Right lobe of liver (tissue), 6 donors: ENCODE measurements at regions not wholly inside any gene's neighbourhood (a gene's known extent, or its start where the extent isn't known, plus 50 kb on each side); places are given as distances from the start of the nearest gene placed in this dataset.

Experiments used
- ATAC-seq, 4 donors: fragments of 200-7000 bp; cut with Tn5 transposase; one replicate each; pipeline ENCODE4 v1.9.1; 2020; ENCODE audit warnings: mild to moderate bottlenecking in 4 of 4, moderate library complexity in 4 of 4
- DNase-seq, 3 donors: peaks; one replicate each; pipeline ENCODE4 v3.0.0-alpha.2; 2020
- H3K27ac ChIP-seq, 3 donors: fragments of 200-600 bp; one replicate each; pipeline ENCODE4 v1.8.0; 2022
- H3K27me3 ChIP-seq, 2 donors: fragments of 200-600 bp; one replicate each; pipeline ENCODE4 v1.8.0; 2022
- H3K36me3 ChIP-seq, 4 donors: fragments of 200-600 bp; sonication (generic) in 1 of 4; one replicate each; pipeline versions ENCODE4 v1.5.1 to v1.8.0; 2017 to 2022; ENCODE audit warnings: control low read depth in 1 of 4
- H3K4me1 ChIP-seq, 4 donors: fragments of 200-600 bp; sonication (generic) in 1 of 4; one replicate each; pipeline versions ENCODE4 v1.5.1 to v1.8.0; 2017 to 2022; ENCODE audit warnings: control low read depth in 1 of 4
- H3K4me3 ChIP-seq, 3 donors: fragments of 200-600 bp; one replicate each; pipeline ENCODE4 v1.8.0; 2022
- H3K9me3 ChIP-seq, 4 donors: fragments of 200-600 bp; sonication (generic) in 1 of 4; one replicate each; pipeline versions ENCODE4 v1.5.1 to v1.8.0; 2017 to 2022; ENCODE audit warnings: control low read depth in 1 of 4
- POLR2A ChIP-seq: fragments of 450-650 bp; IDR thresholded peaks from one replicate; pipeline ENCODE4 v1.6.1; 2017; ENCODE audit warnings: antibody characterized with exemption, mild to moderate bottlenecking
- WGBS: methylation state at CpG from one replicate; pipeline ENCODE4 v1.1.6; 2018; ENCODE audit warnings: low coverage, low lambda C conversion rate; ENCODE audit not compliant: insufficient coverage; ENCODE audit errors: missing lambda C conversion rate; 5-methylcytosine and 5-hydroxymethylcytosine counted together
- intact Hi-C, 2 donors: fragments of 100-400 bp; cut with DNase I; formaldehyde crosslinking; loops; one replicate each; pipeline versions ENCODE4 v1.11.2 to v1.14.1; 2022
- TF ChIP-seq, protein P1 (sequence below), 4 donors: fragments of 200-600 bp in 3 of 4; fragments of 450-650 bp in 1 of 4; IDR thresholded peaks; one replicate each; pipeline versions ENCODE4 v1.5.1 to v1.8.0; 2016 to 2022; ENCODE audit warnings: antibody characterized with exemption in 4 of 4, mild to moderate bottlenecking in 2 of 4
- donor health status: DM: no; HTN: yes; CAD: no.
- donor health status: DM: no; HTN: no; CAD: no.
- donor health status: DM: no; HTN: no; CAD: no.
- donor health status: DM: no; HTN: yes; CAD: no.
- donor health status: DM: no; HTN: yes; CAD: no.

GRCh38 chr6:166861961-166862286 is 94.4 kb downstream of the RNASET2 start:
- no peaks in the 10 kb centered on the region for H3K9me3 ChIP-seq
- peaks cover 0 to 11% (median under 1%) of the 10 kb centered on the region in 4 donors for H3K4me1 ChIP-seq
- intact Hi-C loops, result no loop called here
- no peaks in the 10 kb centered on the region for H3K36me3 ChIP-seq
- peak overlapping the region; percentile 46 to 56 (median 52) for H3K4me3 ChIP-seq
- no peak for DNase-seq
- no peak overlapping the region for H3K27ac ChIP-seq
- peaks cover 4 to 13% of the 10 kb centered on the region in 2 donors for H3K27me3 ChIP-seq
- no peak for ATAC-seq
- TF ChIP-seq POLR2A, result no peak
- TF ChIP-seq, protein P1, sequence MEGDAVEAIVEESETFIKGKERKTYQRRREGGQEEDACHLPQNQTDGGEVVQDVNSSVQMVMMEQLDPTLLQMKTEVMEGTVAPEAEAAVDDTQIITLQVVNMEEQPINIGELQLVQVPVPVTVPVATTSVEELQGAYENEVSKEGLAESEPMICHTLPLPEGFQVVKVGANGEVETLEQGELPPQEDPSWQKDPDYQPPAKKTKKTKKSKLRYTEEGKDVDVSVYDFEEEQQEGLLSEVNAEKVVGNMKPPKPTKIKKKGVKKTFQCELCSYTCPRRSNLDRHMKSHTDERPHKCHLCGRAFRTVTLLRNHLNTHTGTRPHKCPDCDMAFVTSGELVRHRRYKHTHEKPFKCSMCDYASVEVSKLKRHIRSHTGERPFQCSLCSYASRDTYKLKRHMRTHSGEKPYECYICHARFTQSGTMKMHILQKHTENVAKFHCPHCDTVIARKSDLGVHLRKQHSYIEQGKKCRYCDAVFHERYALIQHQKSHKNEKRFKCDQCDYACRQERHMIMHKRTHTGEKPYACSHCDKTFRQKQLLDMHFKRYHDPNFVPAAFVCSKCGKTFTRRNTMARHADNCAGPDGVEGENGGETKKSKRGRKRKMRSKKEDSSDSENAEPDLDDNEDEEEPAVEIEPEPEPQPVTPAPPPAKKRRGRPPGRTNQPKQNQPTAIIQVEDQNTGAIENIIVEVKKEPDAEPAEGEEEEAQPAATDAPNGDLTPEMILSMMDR (IDR thresholded peaks at IDR 0.05), result no peak
- 3% methylated on average over 11 of the region's 11 CpGs for WGBS

- Histone ChIP-seq H3K27ac (no peak overlapping the region), H3K27me3 (peaks cover 4 to 13% of the 10 kb centered on the region in 2 donors), H3K4me1 (peaks cover 0 to 11% (median under 1%) of the 10 kb centered on the region in 4 donors), H3K36me3 (no peaks in the 10 kb centered on the region), H3K4me3 (no peak overlapping the region), H3K9me3 (no peaks in the 10 kb centered on the region)
- TF ChIP-seq, protein P1 (IDR thresholded peaks at IDR 0.05), result no peak
- no peak for TF ChIP-seq POLR2A
- 54% methylated on average over 5 of the region's 5 CpGs for WGBS
- ATAC-seq (no peak), DNase-seq (no peak)
- intact Hi-C loops, result no loop called here
Measured at GRCh38 chr6:166861304-166861703, 95.0 kb downstream of the RNASET2 start.

- H3K27ac ChIP-seq, result no peak overlapping the region
- ATAC-seq (no peak), DNase-seq (no peak)
- peaks cover 0 to 11% (median under 1%) of the 10 kb centered on the region in 4 donors for H3K4me1 ChIP-seq
- no peaks in the 10 kb centered on the region for H3K9me3 ChIP-seq
- no peak overlapping the region for H3K4me3 ChIP-seq
- intact Hi-C loops, result no loop called here
- no peaks in the 10 kb centered on the region for H3K36me3 ChIP-seq
- peaks cover 4 to 13% of the 10 kb centered on the region in 2 donors for H3K27me3 ChIP-seq
- 68% methylated on average over 6 of the region's 6 CpGs for WGBS
- TF ChIP-seq, protein P1 (IDR thresholded peaks at IDR 0.05), result no peak
- no peak for TF ChIP-seq POLR2A
Measured at GRCh38 chr6:166860392-166860791, 96.0 kb downstream of the RNASET2 start.

GRCh38 chr6:166855416-166855815 is 100.9 kb downstream of the RNASET2 start:
- no peaks in the 10 kb centered on the region for H3K4me1 ChIP-seq
- no peak overlapping the region for H3K27ac ChIP-seq
- no peak for DNase-seq
- intact Hi-C loops, result no loop called here
- no peak overlapping the region for H3K4me3 ChIP-seq
- no peak for ATAC-seq
- peaks cover 0 to 6% of the 10 kb centered on the region in 2 donors for H3K27me3 ChIP-seq
- no CpG with 5 or more reads among the region's 1 CpG for WGBS
- H3K36me3 ChIP-seq, result no peaks in the 10 kb centered on the region
- TF ChIP-seq POLR2A, result no peak
- TF ChIP-seq, protein P1 (IDR thresholded peaks at IDR 0.05), result no peak
- no peaks in the 10 kb centered on the region for H3K9me3 ChIP-seq
